ENCODE measurements at regions not wholly inside any gene's neighbourhood (a gene's known extent, or its start where the extent isn't known, plus 50 kb on each side); places are given as distances from the start of the nearest gene placed in this dataset.

GRCh38 chr5:176187276-176188062, 50.8 kb upstream of the SIMC1 start:
- H3K36me3 ChIP-seq (ENCODE audit: low read depth, low read length): no peaks in the 10 kb centered on the region
- DNase-seq (no peak), ATAC-seq (no peak)
- H3K9me3 ChIP-seq (ENCODE audit: low read length): no peaks in the 10 kb centered on the region
- no peaks in the 10 kb centered on the region for H3K27me3 ChIP-seq (ENCODE audit: low read length)
- intact Hi-C loops (cut with micrococcal nuclease): no loop called here
- TF ChIP-seq EZH2 (IDR thresholded peaks at IDR 0.05; ENCODE audit: low read length, unreplicated experiment) (no peak), CTCF (conservative IDR thresholded peaks at IDR 0.05; ENCODE audit: low read depth, low read length) (no peak), EZH2phosphoT487 (IDR thresholded peaks at IDR 0.05; ENCODE audit: borderline replicate concordance, low read length) (no peak)
- H3K4me1 ChIP-seq (ENCODE audit: insufficient read depth, low read length): no peaks in the 10 kb centered on the region
- ChIA-PET CTCF (no interaction called here), POLR2A (ENCODE audit: unreplicated experiment) (no interaction called here)
- no peak overlapping the region for H3K4me3 ChIP-seq (ENCODE audit: low read length)
- H4K20me1 ChIP-seq (ENCODE audit: low read length): no peaks in the 10 kb centered on the region
- no TSS peak for BruUV-seq (replicated peaks)
- no peak overlapping the region for H3K4me2 ChIP-seq (ENCODE audit: low read length)
- H3K79me2 ChIP-seq (ENCODE audit: low read length): no peaks in the 10 kb centered on the region
- H3K27ac ChIP-seq (ENCODE audit: low read length): no peak overlapping the region
- H2AFZ ChIP-seq (ENCODE audit: low read length): no peak overlapping the region
- H3K9ac ChIP-seq (ENCODE audit: low read length): no peak overlapping the region
- no peaks in the 10 kb centered on the region for H3K9me2 ChIP-seq (replicated peaks; ENCODE audit: low read length)
- no peaks in the 10 kb centered on the region for H3F3A ChIP-seq (ENCODE audit: low read length, unreplicated experiment)

- no peak for TF ChIP-seq EZH2 (IDR thresholded peaks at IDR 0.05; ENCODE audit: low read length, unreplicated experiment)
- TF ChIP-seq CTCF (conservative IDR thresholded peaks at IDR 0.05; ENCODE audit: low read depth, low read length): no peak
- no peak for TF ChIP-seq EZH2phosphoT487 (IDR thresholded peaks at IDR 0.05; ENCODE audit: borderline replicate concordance, low read length)
- H3K4me1 ChIP-seq (ENCODE audit: insufficient read depth, low read length): no peaks in the 10 kb centered on the region
- no peaks in the 10 kb centered on the region for H3K36me3 ChIP-seq (ENCODE audit: low read depth, low read length)
- no peak overlapping the region for H2AFZ ChIP-seq (ENCODE audit: low read length)
- no peaks in the 10 kb centered on the region for H3K27me3 ChIP-seq (ENCODE audit: low read length)
- DNase-seq: no peak
- POLR2A ChIA-PET (ENCODE audit: unreplicated experiment): no interaction called here
- no peak overlapping the region for H3K9ac ChIP-seq (ENCODE audit: low read length)
- BruUV-seq (replicated peaks): no TSS peak
- no peaks in the 10 kb centered on the region for H3K79me2 ChIP-seq (ENCODE audit: low read length)
- no peaks in the 10 kb centered on the region for H3K9me3 ChIP-seq (ENCODE audit: low read length)
- H3F3A ChIP-seq (ENCODE audit: low read length, unreplicated experiment): no peaks in the 10 kb centered on the region
- CTCF ChIA-PET: no interaction called here
- no peaks in the 10 kb centered on the region for H3K9me2 ChIP-seq (replicated peaks; ENCODE audit: low read length)
- H3K4me2 ChIP-seq (ENCODE audit: low read length): no peak overlapping the region
- no peaks in the 10 kb centered on the region for H4K20me1 ChIP-seq (ENCODE audit: low read length)
- intact Hi-C loops (cut with micrococcal nuclease): no loop called here
- no peak overlapping the region for H3K27ac ChIP-seq (ENCODE audit: low read length)
- ATAC-seq: no peak
- H3K4me3 ChIP-seq (ENCODE audit: low read length): no peak overlapping the region
Observed at GRCh38 chr5:176188085-176188484, 50.1 kb upstream of the SIMC1 start.

Measured in PC-3 (cell line).